K562 (cell line): ENCODE measurements at regions not wholly inside any gene's neighbourhood (a gene's known extent, or its start where the extent isn't known, plus 50 kb on each side); places are given as distances from the start of the nearest gene placed in this dataset.
A peak's percentile ranks its signal among the peaks of the same experiment; 100 is the strongest.

Source experiments
- BRF2 ChIP-seq: IDR thresholded peaks from 3 replicates; pipeline ENCODE4 v1.6.1; 2011; ENCODE audit warnings: borderline replicate concordance, mild to moderate bottlenecking; ENCODE audit not compliant: insufficient read length, insufficient read depth
- CBX3 ChIP-seq, 2 experiments: IDR thresholded peaks; 1 replicate in 1 of 2; 2 replicates in 1 of 2; pipeline ENCODE4 v1.6.1; 2012; ENCODE audit warnings: inconsistent platforms in 2 of 2, low read length in 2 of 2, borderline replicate concordance in 1 of 2, control low read depth in 1 of 2
- CEBPG ChIP-seq, 3 experiments: fragments of 200-800 bp in 1 of 3; sonication (Bioruptor generic) in 1 of 3; sonication (generic) in 1 of 3; formaldehyde crosslinking in 1 of 3; IDR thresholded peaks in 2 of 3; conservative IDR thresholded peaks in 1 of 3; 2 replicates each; pipeline versions ENCODE4 v1.6.1 to v1.8.0; 2016 to 2022; ENCODE audit warnings: missing compliant biosample characterization in 2 of 3, missing genetic modification characterization in 2 of 3, mild to moderate bottlenecking in 1 of 3, missing genetic modification reagents in 1 of 3
- ELF2 ChIP-seq: fragments of 250-450 bp; sonication (Bioruptor Pico); IDR thresholded peaks from 2 replicates; pipeline ENCODE4 v1.5.0; 2021; ENCODE audit warnings: mild to moderate bottlenecking
- ESRRA ChIP-seq: fragments of 450-650 bp; IDR thresholded peaks from 2 replicates; pipeline ENCODE4 v1.6.1; 2014; ENCODE audit warnings: low read depth, mild to moderate bottlenecking, moderate library complexity, borderline replicate concordance
- FOSL1 ChIP-seq: fragments of 200-800 bp; sonication (Bioruptor generic); conservative IDR thresholded peaks from 2 replicates; pipeline ENCODE4 v1.6.1; 2016; ENCODE audit warnings: missing genetic modification characterization, missing compliant biosample characterization
- FOXM1 ChIP-seq, 2 experiments: fragments of 450-650 bp in 1 of 2; sonication (generic) in 1 of 2; formaldehyde crosslinking in 1 of 2; IDR thresholded peaks; 2 replicates each; pipeline versions ENCODE4 v1.6.1 to v1.9.0; 2017 to 2022; ENCODE audit warnings: low read depth in 2 of 2, mild to moderate bottlenecking in 2 of 2, missing genetic modification reagents in 1 of 2, moderate library complexity in 1 of 2
- GTF2E2 ChIP-seq: fragments of 200-800 bp; sonication (Bioruptor generic); IDR thresholded peaks from 2 replicates; pipeline ENCODE4 v1.6.1; 2016; ENCODE audit warnings: missing genetic modification characterization, missing compliant biosample characterization
- HNRNPH1 ChIP-seq: fragments of 200-400 bp; formaldehyde crosslinking; optimal IDR thresholded peaks from 2 replicates; pipeline ENCODE3; 2017; ENCODE audit warnings: low read depth, mild to moderate bottlenecking, low read length, moderate library complexity
- HOXB6 ChIP-seq: fragments of 250-450 bp; sonication (Bioruptor Pico); IDR thresholded peaks from 2 replicates; pipeline ENCODE4 v1.5.1; 2022; ENCODE audit warnings: mild to moderate bottlenecking, borderline replicate concordance
- MEIS2 ChIP-seq: fragments of 450-650 bp; IDR thresholded peaks from 2 replicates; pipeline ENCODE4 v1.6.1; 2014; ENCODE audit warnings: mild to moderate bottlenecking; ENCODE audit not compliant: partially characterized antibody
- NFATC3 ChIP-seq: fragments of 450-650 bp; IDR thresholded peaks from 2 replicates; pipeline ENCODE4 v1.6.1; 2017; ENCODE audit warnings: mild to moderate bottlenecking
- NFIC ChIP-seq: fragments of 450-650 bp; IDR thresholded peaks from 2 replicates; pipeline ENCODE4 v1.6.1; 2017; ENCODE audit warnings: mild to moderate bottlenecking, inconsistent platforms
- NR3C1 ChIP-seq: sonication (generic); formaldehyde crosslinking; IDR thresholded peaks from 2 replicates; pipeline ENCODE4 v1.8.1; 2022; ENCODE audit warnings: missing genetic modification reagents
- POLR2B ChIP-seq: fragments of 450-650 bp; IDR thresholded peaks from 2 replicates; pipeline ENCODE4 v1.6.1; 2018; ENCODE audit warnings: low read depth; ENCODE audit not compliant: partially characterized antibody
- POLR3A ChIP-seq: IDR thresholded peaks from 2 replicates; pipeline ENCODE4 v1.6.1; 2011; ENCODE audit warnings: borderline replicate concordance, mild to moderate bottlenecking, moderate library complexity; ENCODE audit not compliant: insufficient read length, insufficient read depth; ENCODE audit errors: extremely low read depth
- PYGO2 ChIP-seq: fragments of 450-650 bp; IDR thresholded peaks from 2 replicates; pipeline ENCODE4 v1.6.1; 2016; ENCODE audit warnings: mild to moderate bottlenecking, missing genetic modification characterization, moderate library complexity, missing compliant biosample characterization
- RBBP5 ChIP-seq: fragments of 200-600 bp; sonication (generic); IDR thresholded peaks from 2 replicates; pipeline ENCODE4 v1.6.1; 2012; ENCODE audit warnings: borderline replicate concordance, mild to moderate bottlenecking, low read length, control low read depth, inconsistent platforms; ENCODE audit not compliant: insufficient read depth, poor library complexity, severe bottlenecking
- SLC30A9 ChIP-seq: fragments of 250-450 bp; sonication (Bioruptor Pico); IDR thresholded peaks from 2 replicates; pipeline ENCODE4 v1.8.0; 2022; ENCODE audit warnings: mild to moderate bottlenecking, moderate library complexity
- SMAD4 ChIP-seq: fragments of 250-450 bp; sonication (Bioruptor Pico); conservative IDR thresholded peaks from 2 replicates; pipeline ENCODE4 v1.8.0; 2021; ENCODE audit warnings: inconsistent platforms, mild to moderate bottlenecking, moderate library complexity
- U2AF2 ChIP-seq: fragments of 200-400 bp; formaldehyde crosslinking; optimal IDR thresholded peaks from 2 replicates; pipeline ENCODE3; 2017; ENCODE audit warnings: low read depth, mild to moderate bottlenecking, low read length
- ZHX1 ChIP-seq: fragments of 150-350 bp; conservative IDR thresholded peaks from 2 replicates; pipeline ENCODE4 v1.6.1; 2014; ENCODE audit warnings: low read length
- ZNF79 ChIP-seq: fragments of 250-450 bp; sonication (Bioruptor Pico); IDR thresholded peaks from 2 replicates; pipeline ENCODE4 v1.4.0; 2020; ENCODE audit warnings: low read depth, mild to moderate bottlenecking, moderate library complexity
- TF ChIP-seq, protein P1 (sequence below): fragments of 250-450 bp; sonication (Bioruptor Pico); IDR thresholded peaks from 2 replicates; pipeline ENCODE4 v1.9.0; 2021; ENCODE audit warnings: mild to moderate bottlenecking
- TF ChIP-seq, protein P2 (sequence below): fragments of 450-650 bp; formaldehyde crosslinking; IDR thresholded peaks from 2 replicates; pipeline ENCODE4 v1.4.0; 2020; ENCODE audit warnings: mild to moderate bottlenecking

DNA sequence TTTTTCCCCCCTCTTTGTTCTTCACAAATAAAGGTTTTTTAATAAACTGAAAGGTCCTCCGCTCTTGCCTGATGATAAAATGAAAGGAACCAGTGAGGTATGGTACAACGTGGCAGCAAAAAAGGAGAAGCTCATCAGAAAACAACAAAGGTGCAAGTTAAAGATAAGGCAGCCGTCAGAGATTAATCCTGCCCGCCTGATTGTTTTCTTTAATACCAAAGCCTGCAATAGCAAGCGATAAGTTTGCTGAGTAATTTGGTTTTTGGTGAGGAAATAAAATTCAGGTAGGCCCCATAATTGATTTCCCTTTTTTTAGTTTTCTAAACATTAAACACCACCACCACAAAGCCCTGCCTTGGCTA, 177.9 kb downstream of the MBOAT1 start (continued):
- no peak for TF ChIP-seq GTF2E2 (tag)
- TF ChIP-seq BRF2 = no peak
- no peak for TF ChIP-seq CEBPG (CRISPR knock-in tag; IDR thresholded peaks at IDR 0.05)
- TF ChIP-seq CEBPG (tag; conservative IDR thresholded peaks at IDR 0.05 in 1 of 2, IDR thresholded peaks at IDR 0.05 in 1 of 2) = no peak
- TF ChIP-seq, protein P1, sequence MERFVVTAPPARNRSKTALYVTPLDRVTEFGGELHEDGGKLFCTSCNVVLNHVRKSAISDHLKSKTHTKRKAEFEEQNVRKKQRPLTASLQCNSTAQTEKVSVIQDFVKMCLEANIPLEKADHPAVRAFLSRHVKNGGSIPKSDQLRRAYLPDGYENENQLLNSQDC (CRISPR knock-in tag) = no peak
- TF ChIP-seq SMAD4 (CRISPR knock-in tag) = no peak
- no peak for TF ChIP-seq RBBP5
- no peak for TF ChIP-seq NR3C1 (CRISPR knock-in tag)
- no peak for TF ChIP-seq CBX3 (IDR thresholded peaks at IDR 0.05; ENCODE audit: borderline replicate concordance in 1 of 2, low read length in 2 of 2)
- no peak for TF ChIP-seq ELF2 (CRISPR knock-in tag)
- no peak for TF ChIP-seq SLC30A9 (CRISPR knock-in tag)
- TF ChIP-seq POLR2B = no peak
- peak; percentile 86 for TF ChIP-seq FOSL1
- no peak for TF ChIP-seq NFIC
- TF ChIP-seq U2AF2 = no peak
- peak; percentile 49 for TF ChIP-seq MEIS2
- no peak for TF ChIP-seq ESRRA
- no peak for TF ChIP-seq POLR3A
- TF ChIP-seq, protein P2, sequence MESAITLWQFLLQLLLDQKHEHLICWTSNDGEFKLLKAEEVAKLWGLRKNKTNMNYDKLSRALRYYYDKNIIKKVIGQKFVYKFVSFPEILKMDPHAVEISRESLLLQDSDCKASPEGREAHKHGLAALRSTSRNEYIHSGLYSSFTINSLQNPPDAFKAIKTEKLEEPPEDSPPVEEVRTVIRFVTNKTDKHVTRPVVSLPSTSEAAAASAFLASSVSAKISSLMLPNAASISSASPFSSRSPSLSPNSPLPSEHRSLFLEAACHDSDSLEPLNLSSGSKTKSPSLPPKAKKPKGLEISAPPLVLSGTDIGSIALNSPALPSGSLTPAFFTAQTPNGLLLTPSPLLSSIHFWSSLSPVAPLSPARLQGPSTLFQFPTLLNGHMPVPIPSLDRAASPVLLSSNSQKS (CRISPR knock-in tag) = no peak
- TF ChIP-seq ZHX1 = no peak
- no peak for TF ChIP-seq ZNF79 (CRISPR knock-in tag)
- no peak for TF ChIP-seq NFATC3
- TF ChIP-seq HOXB6 (CRISPR knock-in tag) = no peak
- peak; percentile 75; the same call in 1 of the 2 replicates for TF ChIP-seq FOXM1 (IDR thresholded peaks at IDR 0.05; ENCODE audit: low read depth)
- TF ChIP-seq FOXM1 (CRISPR knock-in tag; IDR thresholded peaks at IDR 0.05; ENCODE audit: low read depth) = no peak
- no peak for TF ChIP-seq PYGO2 (tag)
- TF ChIP-seq HNRNPH1 = no peak
